Ectodermal cell (in vitro differentiated cells): ENCODE measurements at regions not wholly inside any gene's neighbourhood (a gene's known extent, or its start where the extent isn't known, plus 50 kb on each side); places are given as distances from the start of the nearest gene placed in this dataset.
"Not testable (repeated sequence)": the region's sequence is repeated elsewhere in the genome, so short reads cannot be mapped to it uniquely, and the experiment has no call there.

Experiments used
- H3K27ac ChIP-seq: 2 replicates; pipeline ENCODE4 v1.7.0; 2013; ENCODE audit warnings: mild to moderate bottlenecking, low read depth, low read length; ENCODE audit not compliant: insufficient read depth, poor library complexity, severe bottlenecking
- H3K27me3 ChIP-seq: 2 replicates; pipeline ENCODE4 v1.7.0; 2013; ENCODE audit warnings: mild to moderate bottlenecking, low read length; ENCODE audit not compliant: insufficient read depth, control insufficient read depth, poor library complexity, severe bottlenecking
- H3K36me3 ChIP-seq: one replicate; pipeline ENCODE4 v1.7.0; 2013; ENCODE audit warnings: low read length; ENCODE audit not compliant: control insufficient read depth, insufficient read depth
- H3K4me1 ChIP-seq: one replicate; pipeline ENCODE4 v1.7.0; 2013; ENCODE audit warnings: low read length; ENCODE audit not compliant: control insufficient read depth, insufficient read depth
- H3K4me3 ChIP-seq: 2 replicates; pipeline ENCODE4 v1.7.0; 2013; ENCODE audit warnings: low read depth, low read length, control low read depth; ENCODE audit not compliant: insufficient read depth
- H3K9me3 ChIP-seq: 2 replicates; pipeline ENCODE4 v1.7.0; 2013; ENCODE audit warnings: mild to moderate bottlenecking, low read length, moderate library complexity; ENCODE audit not compliant: control insufficient read depth
- WGBS, 2 experiments: methylation state at CpG; one replicate each; pipeline ENCODE4 v1.1.7; 2013; ENCODE audit warnings: missing lambda C conversion rate in 2 of 2; 5-methylcytosine and 5-hydroxymethylcytosine counted together

DNA sequence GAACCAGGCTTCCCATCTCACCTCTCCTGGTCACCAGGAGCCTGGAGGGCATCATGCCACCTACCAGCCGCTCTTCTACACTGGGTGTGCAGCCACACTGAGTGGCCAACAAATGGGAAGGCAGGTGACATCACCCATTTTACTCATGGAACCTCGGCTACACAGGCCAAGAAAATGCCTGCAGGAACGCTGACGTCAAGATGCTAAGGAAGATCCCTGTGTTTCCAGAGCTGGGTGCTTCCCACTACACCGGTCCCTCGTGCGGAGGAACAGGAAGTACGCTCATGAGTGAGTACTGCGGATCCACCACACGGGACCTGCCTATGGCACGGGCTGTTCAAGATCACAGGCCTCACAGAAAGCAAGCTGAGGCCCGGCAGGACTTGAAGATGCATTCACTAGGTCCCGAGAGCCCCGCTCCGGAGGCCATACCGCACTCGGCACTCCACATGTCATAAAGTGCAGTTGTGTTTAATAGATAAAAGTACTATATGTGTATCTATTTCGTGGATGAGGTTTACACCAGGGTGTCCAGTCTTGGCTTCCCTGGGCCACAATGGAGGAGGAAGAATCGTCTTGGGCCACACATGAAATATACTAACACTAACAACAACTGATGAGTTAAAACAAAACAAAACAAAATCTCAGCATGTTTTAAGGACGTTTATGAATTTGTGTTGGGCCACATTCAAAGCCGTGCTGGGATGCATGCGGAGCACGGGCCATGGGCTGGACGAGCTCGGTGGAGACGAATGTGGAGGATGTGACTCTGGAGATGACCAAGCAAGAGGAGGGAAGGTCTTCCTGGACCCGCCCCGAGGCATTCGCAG, 257.9 kb downstream of the THBS2 start:
- no peak overlapping the region for H3K27ac ChIP-seq
- H3K36me3 ChIP-seq, result no peaks in the 10 kb centered on the region
- no peak overlapping the region for H3K4me3 ChIP-seq
- 93 to 94% methylated on average over 29 of the region's 29 CpGs for WGBS, 2 experiments
- no peaks in the 10 kb centered on the region for H3K9me3 ChIP-seq
- H3K4me1 ChIP-seq, result no peaks in the 10 kb centered on the region
- H3K27me3 ChIP-seq, result no peaks in the 10 kb centered on the region

DNA sequence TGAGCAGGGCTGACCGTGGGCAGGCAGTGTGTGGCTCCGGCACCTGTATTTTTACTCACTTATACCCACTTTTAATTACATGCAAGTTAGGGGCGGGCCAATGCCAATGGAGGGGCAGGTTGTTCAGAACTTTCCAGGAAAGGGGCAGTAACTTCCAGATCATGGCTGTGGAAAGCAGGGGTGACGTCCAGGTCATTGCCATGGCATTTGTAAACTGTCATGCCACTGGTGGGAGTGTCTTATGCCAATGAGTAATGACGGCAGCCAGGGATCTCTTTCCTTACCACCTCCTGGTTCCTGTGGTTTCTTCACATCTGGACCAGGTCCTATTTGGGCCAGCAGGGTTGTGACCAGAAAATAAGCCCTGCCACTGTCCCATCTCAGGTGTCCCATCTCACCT, 258.7 kb downstream of the THBS2 start:
- Histone ChIP-seq H3K4me3 (no peak overlapping the region), H3K36me3 (no peaks in the 10 kb centered on the region), H3K27ac (no peak overlapping the region), H3K27me3 (no peaks in the 10 kb centered on the region), H3K9me3 (no peaks in the 10 kb centered on the region), H3K4me1 (no peaks in the 10 kb centered on the region)
- WGBS, 2 experiments, result 92 to 96% methylated on average over 5 of the region's 5 CpGs

DNA sequence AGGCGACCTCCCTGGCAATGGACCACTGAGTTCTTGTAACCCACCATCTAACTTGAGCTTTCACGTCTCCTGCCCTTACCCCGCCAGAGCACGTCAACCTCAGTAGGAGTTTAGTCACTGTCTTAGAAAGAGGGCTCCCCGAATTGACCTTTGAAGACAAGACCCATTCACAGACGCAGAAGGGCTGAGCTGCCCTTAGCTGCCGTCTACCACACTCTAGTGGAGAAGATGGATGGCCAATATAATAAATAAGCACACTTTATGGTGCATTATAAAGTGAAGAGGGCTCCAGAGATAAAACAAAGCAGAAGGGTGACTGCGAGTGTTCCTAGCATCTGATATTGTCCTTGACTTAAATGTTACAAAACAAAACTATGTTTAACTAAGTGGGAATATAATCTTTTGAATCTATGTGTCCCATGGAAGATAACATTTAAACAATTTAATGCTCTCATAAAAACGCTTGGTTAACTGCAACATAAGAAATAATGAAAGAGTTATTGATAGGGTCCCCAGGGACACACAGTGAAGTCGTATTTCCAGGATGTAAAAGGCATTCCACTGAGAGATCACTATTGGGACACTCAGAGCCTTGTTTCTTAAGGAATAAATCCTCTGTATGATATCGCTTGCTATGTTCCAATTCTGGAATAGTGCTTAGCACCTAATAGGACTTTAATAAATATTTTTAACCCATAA, 261.1 kb downstream of the THBS2 start:
- no peak overlapping the region for H3K4me3 ChIP-seq
- H3K27ac ChIP-seq, result no peak overlapping the region
- no peaks in the 10 kb centered on the region for H3K27me3 ChIP-seq
- WGBS, 2 experiments, result 87 to 88% methylated on average over 11 of the region's 11 CpGs
- no peaks in the 10 kb centered on the region for H3K36me3 ChIP-seq
- no peaks in the 10 kb centered on the region for H3K4me1 ChIP-seq
- no peaks in the 10 kb centered on the region for H3K9me3 ChIP-seq

DNA sequence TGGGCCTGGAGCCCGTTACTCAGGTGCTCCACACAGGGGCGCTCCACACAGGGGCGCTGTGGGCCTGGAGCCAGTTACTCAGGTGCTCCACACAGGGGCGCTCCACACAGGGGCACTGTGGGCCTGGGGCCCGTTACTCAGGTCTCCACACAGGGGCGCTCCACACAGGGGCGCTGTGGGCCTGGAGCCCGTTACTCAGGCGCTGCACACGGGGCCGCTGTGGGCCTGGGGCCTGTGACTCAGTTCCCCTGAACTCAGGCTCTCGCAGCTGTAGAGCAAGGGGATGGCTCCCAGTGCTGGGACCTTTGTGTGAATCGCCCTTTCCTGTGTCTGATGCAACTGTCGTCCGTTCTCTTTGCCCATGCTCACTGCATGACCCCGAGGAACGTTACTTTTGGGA, 262.0 kb downstream of the THBS2 start:
- H3K27ac ChIP-seq, H3K27me3 ChIP-seq, H3K4me3 ChIP-seq, H3K36me3 ChIP-seq, H3K4me1 ChIP-seq, H3K9me3 ChIP-seq: not testable (repeated sequence)
- 92 to 93% methylated on average over 14 to 15 of the region's 17 CpGs for WGBS, 2 experiments

DNA sequence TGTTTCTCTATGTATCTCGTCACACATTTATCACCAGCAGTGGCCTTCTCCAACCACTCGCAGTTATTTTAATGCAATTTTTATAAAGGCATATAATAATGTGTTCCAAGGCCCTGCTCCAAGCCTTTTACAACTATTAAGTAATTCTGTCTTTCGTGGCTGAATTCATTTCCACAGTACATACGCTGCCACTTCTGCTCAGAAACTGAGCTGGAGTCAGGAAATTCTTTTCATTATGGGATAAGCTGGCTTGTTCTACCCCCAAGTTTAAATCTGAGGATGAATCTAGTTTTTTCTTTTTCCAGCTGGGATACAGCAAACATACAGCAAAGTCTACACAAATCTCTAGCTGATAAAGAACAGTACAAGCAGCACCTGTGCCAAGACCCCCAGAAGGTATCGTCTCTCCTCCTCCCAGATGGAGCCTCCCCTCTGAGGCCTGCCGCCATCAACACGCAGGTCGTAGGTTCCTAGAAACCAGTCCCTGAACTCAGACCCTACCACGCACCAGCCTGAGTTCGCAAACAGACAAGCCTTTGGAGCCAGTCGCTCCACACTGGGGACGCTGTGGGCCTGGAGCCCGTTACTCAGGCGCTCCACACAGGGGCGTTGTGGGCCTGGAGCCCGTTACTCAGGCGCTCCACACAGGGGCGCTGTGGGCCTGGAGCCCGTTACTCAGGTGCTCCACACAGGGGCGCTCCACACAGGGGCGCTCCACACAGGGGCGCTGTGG, 263.5 kb downstream of the THBS2 start:
- no peaks in the 10 kb centered on the region for H3K4me1 ChIP-seq
- no peaks in the 10 kb centered on the region for H3K36me3 ChIP-seq
- no peak overlapping the region for H3K4me3 ChIP-seq
- H3K27me3 ChIP-seq, result no peaks in the 10 kb centered on the region
- H3K9me3 ChIP-seq, result no peaks in the 10 kb centered on the region
- WGBS, 2 experiments, result 96 to 97% methylated on average over 18 to 22 of the region's 22 CpGs
- no peak overlapping the region for H3K27ac ChIP-seq

DNA sequence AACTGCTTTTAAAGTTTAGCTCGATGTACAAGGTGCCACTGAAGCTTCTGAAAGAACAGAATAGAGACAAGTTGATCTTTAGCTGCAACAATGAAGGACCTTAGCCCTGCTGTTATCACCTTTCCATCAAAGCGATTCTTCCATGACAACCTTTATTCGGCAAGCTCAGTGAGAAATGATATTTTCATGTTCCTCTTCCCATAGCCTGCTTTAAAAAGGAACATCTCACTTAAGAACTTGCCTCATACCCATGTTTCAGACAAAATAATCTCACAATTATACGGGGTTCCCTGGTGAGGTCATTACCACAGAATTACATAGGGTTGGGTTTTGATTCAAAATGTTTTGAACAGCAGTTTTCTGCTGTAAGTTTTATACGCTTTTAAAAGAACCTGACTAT, 264.2 kb downstream of the THBS2 start:
- no peaks in the 10 kb centered on the region for H3K27me3 ChIP-seq
- 83 to 87% methylated on average over 5 of the region's 5 CpGs for WGBS, 2 experiments
- no peaks in the 10 kb centered on the region for H3K9me3 ChIP-seq

DNA sequence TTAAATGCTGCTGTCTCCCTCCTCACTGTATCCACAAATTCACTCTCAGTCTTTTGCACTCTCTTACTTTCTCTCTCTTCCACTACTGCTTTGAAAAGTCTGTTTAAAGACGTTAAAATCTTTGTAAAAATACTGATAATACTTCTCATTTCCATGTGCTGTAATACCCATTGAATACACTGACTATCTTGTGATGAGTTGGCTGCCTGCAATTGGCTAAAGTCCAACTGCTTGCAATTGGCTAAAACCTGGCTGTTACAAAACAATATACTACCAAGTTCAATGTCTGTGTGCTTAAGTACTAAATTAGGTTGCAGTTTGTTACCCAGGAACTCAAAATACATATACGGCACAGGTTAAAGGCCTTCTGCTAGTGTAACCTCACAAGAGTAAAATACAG, 264.8 kb downstream of the THBS2 start:
- Histone ChIP-seq H3K27ac (no peak overlapping the region), H3K9me3 (no peaks in the 10 kb centered on the region), H3K4me1 (no peaks in the 10 kb centered on the region), H3K4me3 (no peak overlapping the region), H3K36me3 (no peaks in the 10 kb centered on the region), H3K27me3 (no peaks in the 10 kb centered on the region)
- 88% methylated on average over 2 of the region's 2 CpGs for WGBS, 2 experiments

More for the DNA sequence above, 264.2 kb downstream of the THBS2 start:
- Histone ChIP-seq H3K27ac (no peak overlapping the region), H3K36me3 (no peaks in the 10 kb centered on the region), H3K4me3 (no peak overlapping the region), H3K4me1 (no peaks in the 10 kb centered on the region)

DNA sequence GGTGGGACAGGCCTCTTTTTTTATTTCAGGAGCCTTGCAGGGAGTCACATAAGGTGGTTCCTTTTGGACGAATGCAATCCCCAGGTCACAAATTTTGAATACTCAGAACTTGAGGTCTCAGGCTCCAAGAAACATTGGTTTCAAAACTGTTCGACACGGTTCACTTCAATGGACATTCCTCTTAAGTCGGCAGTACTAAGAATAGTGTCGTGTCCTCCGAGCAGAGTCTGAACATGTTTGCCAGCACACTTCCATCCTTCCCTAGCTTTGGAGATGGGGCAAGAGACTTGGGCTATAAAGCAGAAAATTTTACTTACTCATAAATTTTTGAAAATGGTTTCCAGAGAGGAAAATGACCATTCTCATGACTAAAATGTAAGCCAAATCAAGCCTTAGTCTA, 265.4 kb downstream of the THBS2 start:
- H3K4me3 ChIP-seq, result no peak overlapping the region
- H3K27ac ChIP-seq, result no peak overlapping the region
- H3K9me3 ChIP-seq, result no peaks in the 10 kb centered on the region
- no peaks in the 10 kb centered on the region for H3K4me1 ChIP-seq
- WGBS, 2 experiments, result 88% methylated on average over 6 of the region's 6 CpGs
- H3K36me3 ChIP-seq, result no peaks in the 10 kb centered on the region
- no peaks in the 10 kb centered on the region for H3K27me3 ChIP-seq

DNA sequence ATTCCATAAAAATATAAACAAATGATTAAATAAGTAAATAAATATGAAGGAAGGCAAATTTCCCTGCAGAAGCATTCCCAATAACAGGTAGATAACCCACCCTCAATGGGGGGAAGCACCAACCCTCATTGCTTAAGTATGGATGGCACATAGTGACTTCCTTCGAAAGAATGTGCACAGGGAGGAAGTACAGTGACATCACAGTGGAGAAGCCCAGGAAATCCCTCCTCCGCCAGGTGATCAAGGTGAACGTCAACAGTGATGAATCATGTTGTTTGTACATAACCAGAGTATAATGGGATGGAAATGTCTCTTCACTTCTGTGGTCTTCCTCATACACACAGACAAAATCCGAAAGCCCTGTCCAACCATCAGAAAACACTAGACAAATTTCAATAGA, 267.9 kb downstream of the THBS2 start:
- no peaks in the 10 kb centered on the region for H3K9me3 ChIP-seq
- no peaks in the 10 kb centered on the region for H3K4me1 ChIP-seq

DNA sequence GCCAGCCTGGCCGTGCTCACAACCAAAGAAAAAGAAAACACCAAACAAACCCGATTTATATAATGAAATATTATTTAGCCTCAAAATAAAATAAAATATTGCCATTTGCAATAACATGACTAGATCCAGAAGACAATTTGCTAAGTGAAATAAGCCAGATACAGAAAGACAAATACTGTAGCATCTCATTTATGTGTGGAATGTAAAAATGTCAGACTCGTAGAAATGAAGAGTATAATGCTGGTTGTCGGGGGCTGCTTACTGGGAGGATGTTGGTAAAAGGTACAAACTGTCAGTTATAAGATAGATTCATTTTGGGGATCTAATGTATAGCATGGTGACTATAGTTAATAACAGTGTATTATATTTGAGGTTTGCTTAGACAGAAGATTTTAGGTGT, 269.7 kb downstream of the THBS2 start:
- H3K36me3 ChIP-seq, result no peaks in the 10 kb centered on the region
- 76 to 81% methylated on average over 3 of the region's 4 CpGs for WGBS, 2 experiments
- no peaks in the 10 kb centered on the region for H3K9me3 ChIP-seq
- H3K27ac ChIP-seq, result no peak overlapping the region
- H3K4me3 ChIP-seq, result no peak overlapping the region
- H3K27me3 ChIP-seq, result no peaks in the 10 kb centered on the region
- H3K4me1 ChIP-seq, result no peaks in the 10 kb centered on the region

More for the DNA sequence above, 267.9 kb downstream of the THBS2 start:
- Histone ChIP-seq H3K27me3 (no peaks in the 10 kb centered on the region), H3K4me3 (no peak overlapping the region), H3K36me3 (no peaks in the 10 kb centered on the region), H3K27ac (no peak overlapping the region)
- 96 to 98% methylated on average over 4 of the region's 4 CpGs for WGBS, 2 experiments
